Lung (tissue), 11 donors: ENCODE measurements at regions not wholly inside any gene's neighbourhood (a gene's known extent, or its start where the extent isn't known, plus 50 kb on each side); places are given as distances from the start of the nearest gene placed in this dataset.
"Not testable (repeated sequence)": the region's sequence is repeated elsewhere in the genome, so short reads cannot be mapped to it uniquely, and the experiment has no call there.

Experiments used
- ATAC-seq: fragments of 200-7000 bp; cut with Tn5 transposase; one replicate; pipeline ENCODE4 v1.9.1; 2020; ENCODE audit warnings: moderate number of reproducible peaks; ENCODE audit not compliant: insufficient read depth, low FRiP score
- DNase-seq, 3 donors: peaks; one replicate each; pipeline ENCODE4 v3.0.0-alpha.2; 2013 to 2017
- H3K27ac ChIP-seq, 2 donors: one replicate each; pipeline ENCODE4 v1.5.1; 2013; ENCODE audit warnings: mild to moderate bottlenecking in 2 of 2, moderate library complexity in 2 of 2, control low read depth in 1 of 2, inconsistent platforms in 1 of 2, low read depth in 1 of 2, low read length in 1 of 2
- H3K27me3 ChIP-seq, 3 donors: one replicate each; pipeline ENCODE4 v1.5.1; 2013; ENCODE audit warnings: low read length in 2 of 3; ENCODE audit not compliant: control insufficient read depth in 3 of 3, insufficient read depth in 3 of 3
- H3K36me3 ChIP-seq, 4 donors: one replicate each; pipeline ENCODE4 v1.5.1; 2013; ENCODE audit warnings: low read length in 4 of 4, mild to moderate bottlenecking in 1 of 4, moderate library complexity in 1 of 4; ENCODE audit not compliant: control insufficient read depth in 4 of 4, insufficient read depth in 4 of 4
- H3K4me1 ChIP-seq, 5 donors: one replicate each; pipeline ENCODE4 v1.5.1; 2013; ENCODE audit warnings: low read length in 5 of 5, mild to moderate bottlenecking in 2 of 5, moderate library complexity in 1 of 5; ENCODE audit not compliant: control insufficient read depth in 5 of 5, insufficient read depth in 5 of 5
- H3K4me3 ChIP-seq: one replicate; pipeline ENCODE4 v1.5.1; 2013; ENCODE audit warnings: mild to moderate bottlenecking, control low read depth, moderate library complexity
- H3K9ac ChIP-seq, 2 donors: one replicate each; pipeline ENCODE4 v1.5.1; 2013; ENCODE audit warnings: low read length in 2 of 2, control low read depth in 1 of 2; ENCODE audit not compliant: insufficient read depth in 1 of 2
- H3K9me3 ChIP-seq, 4 donors: one replicate each; pipeline ENCODE4 v1.5.1; 2013; ENCODE audit warnings: low read length in 3 of 4, mild to moderate bottlenecking in 1 of 4, moderate library complexity in 1 of 4; ENCODE audit not compliant: control insufficient read depth in 4 of 4, insufficient read depth in 3 of 4
- CTCF ChIP-seq: IDR thresholded peaks from 2 replicates; pipeline ENCODE4 v1.5.1; 2012; ENCODE audit warnings: mild to moderate bottlenecking; ENCODE audit errors: control extremely low read depth, extremely low read depth
- WGBS, 2 donors: extraction: QIAGEN DNeasy Blood & Tissue Kit; methylation state at CpG; one replicate each; pipeline ENCODE4 v1.1.7; 2013; 5-methylcytosine and 5-hydroxymethylcytosine counted together
- donor health status: control.
- donor health status: control.
- donor health status: Bipolar disorder and iron deficiency.
- donor health status: healthy.
- donor health status: DM: yes; HTN: yes; CAD: no.

- Histone ChIP-seq H3K27ac (no peak overlapping the region), H3K36me3 (no peaks in the 10 kb centered on the region), H3K27me3 (no peaks in the 10 kb centered on the region), H3K9ac (no peak overlapping the region), H3K4me3 (no peak overlapping the region), H3K9me3 (peaks cover 0 to 10% (median 2%) of the 10 kb centered on the region in 4 donors), H3K4me1 (no peaks in the 10 kb centered on the region)
- TF ChIP-seq CTCF, result no peak
- DNase-seq, result no peak
- 85 to 94% methylated on average over 2 of the region's 2 CpGs for WGBS, 2 donors
- no peak for ATAC-seq
These were observed 99.9 kb upstream of the FANCL start for GRCh38 chr2:58341047-58341446.

- no peak overlapping the region for H3K9ac ChIP-seq
- H3K27ac ChIP-seq, result no peak overlapping the region
- no peak for TF ChIP-seq CTCF
- H3K27me3 ChIP-seq, result no peaks in the 10 kb centered on the region
- no peak for ATAC-seq
- H3K9me3 ChIP-seq, result peaks cover 0 to 8% (median 2%) of the 10 kb centered on the region in 4 donors
- DNase-seq, result no peak
- H3K4me1 ChIP-seq, result no peaks in the 10 kb centered on the region
- no peak overlapping the region for H3K4me3 ChIP-seq
- H3K36me3 ChIP-seq, result no peaks in the 10 kb centered on the region
These were observed 98.6 kb upstream of the FANCL start for GRCh38 chr2:58339548-58340243.

- H3K4me3 ChIP-seq, result no peak overlapping the region
- H3K27ac ChIP-seq, result no peak overlapping the region
- no peaks in the 10 kb centered on the region for H3K27me3 ChIP-seq
- DNase-seq (peak in 2 of 3 donors; percentile 6 to 29), ATAC-seq (no peak)
- peaks cover 0 to 8% (median 1%) of the 10 kb centered on the region in 4 donors for H3K9me3 ChIP-seq
- no peaks in the 10 kb centered on the region for H3K36me3 ChIP-seq
- WGBS, 2 donors, result 69 to 84% methylated on average over 4 of the region's 4 CpGs
- no peak overlapping the region for H3K9ac ChIP-seq
- no peaks in the 10 kb centered on the region for H3K4me1 ChIP-seq
- TF ChIP-seq CTCF, result no peak
These were observed 95.3 kb upstream of the FANCL start for GRCh38 chr2:58336416-58336815.

GRCh38 chr2:58334414-58334813, 93.3 kb upstream of the FANCL start:
- 66 to 72% methylated on average over 5 of the region's 5 CpGs for WGBS, 2 donors

GRCh38 chr2:58325296-58325895, 84.3 kb upstream of the FANCL start:
- not testable (repeated sequence) for H3K9ac ChIP-seq, H3K9me3 ChIP-seq, ATAC-seq, H3K4me3 ChIP-seq, H3K27ac ChIP-seq, DNase-seq, H3K36me3 ChIP-seq, H3K4me1 ChIP-seq, H3K27me3 ChIP-seq
- WGBS, 2 donors, result 76 to 85% methylated on average over 18 of the region's 18 CpGs

More at GRCh38 chr2:58334414-58334813, 93.3 kb upstream of the FANCL start:
- H3K27ac ChIP-seq, result no peak overlapping the region
- H3K27me3 ChIP-seq, result no peaks in the 10 kb centered on the region
- H3K9ac ChIP-seq, result no peak overlapping the region
- no peaks in the 10 kb centered on the region for H3K4me1 ChIP-seq
- H3K9me3 ChIP-seq, result no peaks in the 10 kb centered on the region
- no peaks in the 10 kb centered on the region for H3K36me3 ChIP-seq
- DNase-seq (no peak), ATAC-seq (no peak)
- no peak overlapping the region for H3K4me3 ChIP-seq
- no peak for TF ChIP-seq CTCF
